Right lobe of liver (tissue), 6 donors: ENCODE measurements at regions not wholly inside any gene's neighbourhood (a gene's known extent, or its start where the extent isn't known, plus 50 kb on each side); places are given as distances from the start of the nearest gene placed in this dataset.
"Not testable (repeated sequence)": the region's sequence is repeated elsewhere in the genome, so short reads cannot be mapped to it uniquely, and the experiment has no call there.

Source experiments
- ATAC-seq, 4 donors: fragments of 200-7000 bp; cut with Tn5 transposase; one replicate each; pipeline ENCODE4 v1.9.1; 2020; ENCODE audit warnings: mild to moderate bottlenecking in 4 of 4, moderate library complexity in 4 of 4
- DNase-seq, 3 donors: peaks; one replicate each; pipeline ENCODE4 v3.0.0-alpha.2; 2020
- H3K27ac ChIP-seq, 3 donors: fragments of 200-600 bp; one replicate each; pipeline ENCODE4 v1.8.0; 2022
- H3K27me3 ChIP-seq, 2 donors: fragments of 200-600 bp; one replicate each; pipeline ENCODE4 v1.8.0; 2022
- H3K36me3 ChIP-seq, 4 donors: fragments of 200-600 bp; sonication (generic) in 1 of 4; one replicate each; pipeline versions ENCODE4 v1.5.1 to v1.8.0; 2017 to 2022; ENCODE audit warnings: control low read depth in 1 of 4
- H3K4me1 ChIP-seq, 4 donors: fragments of 200-600 bp; sonication (generic) in 1 of 4; one replicate each; pipeline versions ENCODE4 v1.5.1 to v1.8.0; 2017 to 2022; ENCODE audit warnings: control low read depth in 1 of 4
- H3K4me3 ChIP-seq, 3 donors: fragments of 200-600 bp; one replicate each; pipeline ENCODE4 v1.8.0; 2022
- H3K9me3 ChIP-seq, 4 donors: fragments of 200-600 bp; sonication (generic) in 1 of 4; one replicate each; pipeline versions ENCODE4 v1.5.1 to v1.8.0; 2017 to 2022; ENCODE audit warnings: control low read depth in 1 of 4
- CTCF ChIP-seq, 4 donors: fragments of 200-600 bp in 3 of 4; fragments of 450-650 bp in 1 of 4; IDR thresholded peaks; one replicate each; pipeline versions ENCODE4 v1.5.1 to v1.8.0; 2016 to 2022; ENCODE audit warnings: antibody characterized with exemption in 4 of 4, mild to moderate bottlenecking in 2 of 4
- POLR2A ChIP-seq: fragments of 450-650 bp; IDR thresholded peaks from one replicate; pipeline ENCODE4 v1.6.1; 2017; ENCODE audit warnings: antibody characterized with exemption, mild to moderate bottlenecking
- WGBS: methylation state at CpG from one replicate; pipeline ENCODE4 v1.1.6; 2018; ENCODE audit warnings: low coverage, low lambda C conversion rate; ENCODE audit not compliant: insufficient coverage; ENCODE audit errors: missing lambda C conversion rate; 5-methylcytosine and 5-hydroxymethylcytosine counted together
- intact Hi-C, 2 donors: fragments of 100-400 bp; cut with DNase I; formaldehyde crosslinking; loops; one replicate each; pipeline versions ENCODE4 v1.11.2 to v1.14.1; 2022
- donor health status: DM: no; HTN: yes; CAD: no.
- donor health status: DM: no; HTN: no; CAD: no.
- donor health status: DM: no; HTN: no; CAD: no.
- donor health status: DM: no; HTN: yes; CAD: no.
- donor health status: DM: no; HTN: yes; CAD: no.

- Histone ChIP-seq H3K4me3 (no peak overlapping the region), H3K27me3 (no peaks in the 10 kb centered on the region), H3K36me3 (no peaks in the 10 kb centered on the region), H3K4me1 (no peaks in the 10 kb centered on the region), H3K9me3 (peaks cover 0 to 2% (median 0%) of the 10 kb centered on the region in 4 donors), H3K27ac (no peak overlapping the region)
- TF ChIP-seq CTCF (IDR thresholded peaks at IDR 0.05) (no peak), POLR2A (no peak)
- ATAC-seq (no peak), DNase-seq (no peak)
- 76% methylated on average over 3 of the region's 3 CpGs for WGBS
- intact Hi-C loops = loop anchor here (10.0 kb wide), 2 partner anchors 132 to 222 kb away; no protein-coding TSS in a partner anchor
Measured at GRCh38 chr13:110817143-110817542, 97.7 kb downstream of the ANKRD10 start.

GRCh38 chr13:110818747-110819146 is 96.1 kb downstream of the ANKRD10 start:
- Histone ChIP-seq H3K36me3 (no peaks in the 10 kb centered on the region), H3K27ac (no peak overlapping the region), H3K4me3 (no peak overlapping the region), H3K27me3 (no peaks in the 10 kb centered on the region), H3K4me1 (no peaks in the 10 kb centered on the region), H3K9me3 (peaks cover 0 to 2% (median 0%) of the 10 kb centered on the region in 4 donors)
- 69% methylated on average over 8 of the region's 8 CpGs for WGBS
- TF ChIP-seq POLR2A (no peak), CTCF (IDR thresholded peaks at IDR 0.05) (no peak)
- ATAC-seq (no peak), DNase-seq (no peak)
- intact Hi-C loops = loop anchor here (10.0 kb wide), 2 partner anchors 134 to 224 kb away; no protein-coding TSS in a partner anchor

GRCh38 chr13:110819203-110820014 is 95.5 kb downstream of the ANKRD10 start:
- H3K4me1 ChIP-seq = no peaks in the 10 kb centered on the region
- ATAC-seq = peak; percentile 99 to 100 (median 100)
- TF ChIP-seq CTCF (IDR thresholded peaks at IDR 0.05) (peak; percentile 95 to 100 (median 99)), POLR2A (no peak)
- intact Hi-C loops = loop anchor here (10.0 kb wide), 2 partner anchors 135 to 225 kb away; no protein-coding TSS in a partner anchor
- no peaks in the 10 kb centered on the region for H3K36me3 ChIP-seq
- H3K4me3 ChIP-seq = no peak overlapping the region
- DNase-seq = peak; percentile 78 to 85 (median 84)
- H3K27ac ChIP-seq = no peak overlapping the region
- peaks cover 0 to 2% (median 0%) of the 10 kb centered on the region in 4 donors for H3K9me3 ChIP-seq
- WGBS = 13% methylated on average over 5 of the region's 17 CpGs
- no peaks in the 10 kb centered on the region for H3K27me3 ChIP-seq

- WGBS = 36% methylated on average over 5 of the region's 9 CpGs
- H3K9me3 ChIP-seq = peaks cover 0 to 2% (median 0%) of the 10 kb centered on the region in 4 donors
- no peak for DNase-seq
- no peak for ATAC-seq
- no peak overlapping the region for H3K27ac ChIP-seq
- H3K36me3 ChIP-seq = no peaks in the 10 kb centered on the region
- no peak for TF ChIP-seq POLR2A
- TF ChIP-seq CTCF (IDR thresholded peaks at IDR 0.05) = no peak
- no peaks in the 10 kb centered on the region for H3K27me3 ChIP-seq
- H3K4me3 ChIP-seq = no peak overlapping the region
- intact Hi-C loops = no loop called here
- H3K4me1 ChIP-seq = no peaks in the 10 kb centered on the region
Measured at GRCh38 chr13:110820322-110820721, 94.5 kb downstream of the ANKRD10 start.

- H3K36me3 ChIP-seq, H3K4me3 ChIP-seq, H3K27me3 ChIP-seq, H3K9me3 ChIP-seq, H3K27ac ChIP-seq, intact Hi-C loops, H3K4me1 ChIP-seq, DNase-seq, ATAC-seq: not testable (repeated sequence)
- WGBS = 81% methylated on average over 19 of the region's 25 CpGs
Measured at GRCh38 chr13:110821837-110822668, 92.8 kb downstream of the ANKRD10 start.
